GM18511 (cell line): ENCODE measurements at regions not wholly inside any gene's neighbourhood (a gene's known extent, or its start where the extent isn't known, plus 50 kb on each side); places are given as distances from the start of the nearest gene placed in this dataset.
A peak's percentile ranks its signal among the peaks of the same experiment; 100 is the strongest.

ENCODE experiments used
- ATAC-seq: cut with Tn5 transposase; IDR thresholded peaks from one replicate; pipeline ENCODE4 v1.9.1; 2021; ENCODE audit warnings: mild to moderate bottlenecking, moderate library complexity; ENCODE audit not compliant: unreplicated experiment

DNA sequence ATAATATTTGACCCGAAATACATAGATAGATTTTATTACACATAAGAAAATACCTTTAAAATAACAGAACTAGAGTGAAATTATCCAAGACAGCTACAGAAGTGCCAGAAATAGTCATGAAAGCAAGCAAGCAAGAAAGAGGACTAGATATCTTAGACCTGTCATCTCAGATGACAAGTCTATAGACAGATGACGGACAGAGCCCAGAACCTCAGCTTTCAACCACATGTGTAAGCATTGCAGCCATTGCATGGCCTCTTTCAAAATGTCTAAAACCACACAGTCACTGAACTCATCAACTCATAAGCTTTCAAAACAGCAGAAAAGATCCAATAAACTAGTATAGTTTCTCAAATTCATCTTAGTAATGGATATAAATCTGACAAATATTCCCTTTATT is 59.8 kb upstream of the FHIT start:
- no peak for ATAC-seq

DNA sequence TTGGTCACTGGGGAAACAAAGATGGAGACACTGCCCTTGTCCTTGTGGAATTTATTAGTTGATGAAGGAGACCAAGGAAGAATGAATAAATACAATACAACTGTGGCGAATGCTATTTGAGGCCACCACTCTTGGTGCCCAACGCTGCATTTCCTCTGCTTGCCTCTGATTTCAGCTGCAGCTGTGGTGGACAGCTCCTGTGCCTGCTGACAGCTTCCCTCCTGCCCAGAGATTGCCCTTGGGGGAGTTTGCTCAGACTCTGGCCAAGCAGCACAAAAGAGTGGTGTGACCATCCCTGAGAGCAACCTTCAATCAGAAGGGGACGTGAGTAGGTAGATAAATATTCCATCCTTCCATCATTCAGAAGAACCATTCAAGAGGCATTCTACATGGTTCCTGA is 64.6 kb upstream of the FHIT start:
- no peak for ATAC-seq

DNA sequence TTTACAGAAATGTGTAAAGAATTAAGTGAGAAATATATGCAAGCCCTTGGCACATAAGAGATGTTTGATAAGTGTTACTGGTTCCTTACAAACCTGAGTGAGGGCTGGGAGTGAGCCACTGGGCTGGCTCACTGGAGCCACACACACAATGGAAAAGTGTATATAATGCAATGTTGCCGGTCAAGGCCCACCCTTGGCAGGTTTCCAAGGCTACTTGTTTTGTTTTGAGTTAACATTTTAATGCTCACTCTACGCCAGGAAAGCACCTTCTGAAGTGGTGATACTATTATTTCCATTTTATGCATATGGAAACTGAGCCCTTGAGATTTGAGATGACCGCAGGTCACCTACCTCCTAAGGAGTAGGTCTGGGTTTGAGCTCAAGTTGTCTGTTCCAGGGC is 71.8 kb upstream of the FHIT start:
- ATAC-seq: no peak

DNA sequence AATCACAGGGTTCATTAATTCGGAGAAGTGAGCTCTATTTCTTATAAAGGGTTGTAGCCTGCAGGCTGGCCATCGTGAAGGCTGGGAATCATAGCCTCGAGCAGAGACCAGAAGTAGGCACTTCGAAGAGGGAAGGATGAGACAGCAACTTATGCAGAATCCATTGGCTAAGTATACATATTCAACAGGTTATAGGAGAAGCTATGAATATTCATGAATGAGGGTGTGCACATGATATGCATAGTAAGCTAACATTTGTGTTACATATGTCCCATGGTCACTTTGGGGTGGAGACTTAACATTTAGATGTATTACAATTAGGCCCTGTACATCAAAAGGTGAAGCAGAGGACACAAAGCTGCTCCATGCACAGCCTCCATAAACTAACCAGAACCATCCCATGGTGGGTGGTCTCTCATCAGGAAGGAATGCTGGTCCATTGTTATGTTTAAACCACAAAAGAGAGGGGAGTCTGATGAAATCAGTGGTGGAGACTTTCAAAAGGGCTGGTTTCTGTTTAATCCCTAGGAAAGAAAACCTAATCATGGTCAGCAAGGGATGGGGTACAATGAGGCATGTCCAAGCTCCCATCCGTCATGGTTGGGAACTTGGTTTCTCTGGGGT is 80.8 kb upstream of the FHIT start:
- ATAC-seq: no peak

DNA sequence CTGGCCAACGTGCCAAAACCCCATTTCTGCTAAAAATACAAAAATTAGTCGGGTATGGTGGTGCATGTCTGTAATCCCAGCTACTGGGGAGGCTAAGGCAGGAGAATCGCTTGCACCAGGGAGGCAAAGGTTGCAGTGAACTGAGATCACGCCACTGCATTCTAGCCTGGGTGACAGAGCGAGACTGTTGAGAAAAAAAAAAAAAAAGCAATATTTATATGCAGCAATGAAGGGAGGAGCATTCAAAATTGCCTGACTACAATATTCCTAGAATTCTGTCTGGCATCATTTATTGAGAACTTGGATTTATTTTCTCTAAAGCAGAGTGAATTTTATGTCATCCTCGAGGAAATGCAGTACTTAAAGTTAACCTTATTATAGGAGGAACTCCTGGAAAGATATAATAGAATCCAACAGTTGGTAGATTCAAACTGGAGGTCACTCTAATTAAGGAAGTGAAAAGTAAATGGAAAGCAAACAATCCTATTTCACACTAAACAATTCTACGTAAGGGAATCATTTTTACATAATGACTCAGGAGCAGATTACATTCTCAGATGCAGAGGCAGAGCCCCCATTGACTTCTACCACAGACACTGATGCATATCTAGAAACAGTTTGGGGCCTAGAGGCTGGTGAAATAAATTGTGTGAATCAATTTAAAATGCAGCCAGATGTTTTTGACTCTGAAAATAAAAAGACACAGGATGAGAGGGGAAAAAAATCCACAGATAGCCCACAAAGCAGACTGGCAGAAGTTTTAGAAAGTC is 82.1 kb upstream of the FHIT start:
- no peak for ATAC-seq

- no peak for ATAC-seq
Measured at GRCh38 chr3:61334783-61335182, 83.5 kb upstream of the FHIT start.

DNA sequence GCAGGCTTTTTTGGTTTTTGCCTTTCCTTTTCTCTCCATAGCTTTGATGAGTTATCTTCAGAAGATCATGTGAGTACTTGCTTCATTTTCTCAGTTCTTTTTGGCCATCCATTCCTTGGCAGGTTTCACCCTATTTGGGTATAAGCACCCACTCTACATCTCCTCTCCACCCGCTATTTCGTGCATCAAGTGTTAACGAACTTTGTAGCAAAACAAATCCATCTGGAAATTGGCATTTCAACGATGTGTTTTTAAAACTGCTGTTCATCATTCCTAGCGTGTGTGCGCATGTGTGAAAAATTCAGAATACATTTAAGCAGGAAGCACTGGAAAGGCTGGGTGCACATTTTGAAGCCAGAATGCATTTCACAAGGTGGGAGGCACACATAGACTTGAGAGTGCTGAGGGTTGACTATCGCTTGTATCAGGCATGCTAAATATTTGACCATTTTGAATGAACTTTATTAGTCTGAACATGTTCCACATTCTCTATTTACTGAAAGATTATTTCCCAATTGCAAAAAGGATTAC is 89.7 kb upstream of the FHIT start:
- no peak for ATAC-seq

- no peak for ATAC-seq
Measured at GRCh38 chr3:61343543-61343942, 92.3 kb upstream of the FHIT start.

GRCh38 chr3:61345020-61345419 is 93.8 kb upstream of the FHIT start:
- ATAC-seq: no peak

GRCh38 chr3:61347981-61348380 is 96.7 kb upstream of the FHIT start:
- no peak for ATAC-seq

DNA sequence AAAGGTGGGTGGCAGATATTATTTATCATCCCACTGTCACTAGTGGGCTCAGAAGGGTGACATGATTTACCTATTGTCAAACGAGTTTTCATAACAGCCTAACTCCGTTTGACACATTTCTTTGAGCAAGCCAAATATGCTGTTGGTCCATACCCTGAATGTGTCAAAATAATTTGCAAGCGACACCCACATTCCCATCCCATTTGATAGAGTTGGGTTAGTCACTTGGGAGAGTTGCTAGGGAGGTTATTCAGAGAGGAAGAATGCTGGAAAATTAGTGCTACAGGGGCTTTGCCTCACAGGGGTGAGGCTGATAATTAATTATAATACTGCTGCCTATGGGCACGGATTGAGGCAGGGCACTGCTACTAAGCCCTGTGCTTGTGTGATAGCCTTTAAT is 98.5 kb upstream of the FHIT start:
- no peak for ATAC-seq

- ATAC-seq: no peak
Measured at GRCh38 chr3:61350782-61351309, 99.6 kb upstream of the FHIT start.

GRCh38 chr3:61352306-61352705 is 101.1 kb upstream of the FHIT start:
- ATAC-seq: no peak

GRCh38 chr3:61353382-61353781 is 102.1 kb upstream of the FHIT start:
- ATAC-seq: no peak

GRCh38 chr3:61354604-61355003 is 103.4 kb upstream of the FHIT start:
- ATAC-seq: peak; percentile 38

DNA sequence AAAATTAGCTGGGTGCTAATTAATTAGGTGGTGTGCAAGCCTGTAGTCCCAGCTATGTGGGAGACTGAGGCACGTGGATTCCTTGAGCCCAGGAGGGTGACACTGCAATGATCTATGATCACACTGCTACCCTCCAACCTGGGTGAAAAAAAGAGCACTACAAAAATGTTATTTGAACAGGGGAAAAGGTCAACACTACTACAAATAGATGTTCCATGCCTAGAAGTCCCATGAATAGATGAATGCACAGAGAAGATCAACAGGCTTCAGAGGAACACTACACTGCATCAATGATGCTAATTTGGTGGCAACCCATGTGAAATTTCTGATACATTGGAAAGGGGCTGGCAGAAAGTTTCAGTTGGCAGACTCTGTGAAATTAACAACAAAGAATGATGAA is 105.4 kb upstream of the FHIT start:
- no peak for ATAC-seq

DNA sequence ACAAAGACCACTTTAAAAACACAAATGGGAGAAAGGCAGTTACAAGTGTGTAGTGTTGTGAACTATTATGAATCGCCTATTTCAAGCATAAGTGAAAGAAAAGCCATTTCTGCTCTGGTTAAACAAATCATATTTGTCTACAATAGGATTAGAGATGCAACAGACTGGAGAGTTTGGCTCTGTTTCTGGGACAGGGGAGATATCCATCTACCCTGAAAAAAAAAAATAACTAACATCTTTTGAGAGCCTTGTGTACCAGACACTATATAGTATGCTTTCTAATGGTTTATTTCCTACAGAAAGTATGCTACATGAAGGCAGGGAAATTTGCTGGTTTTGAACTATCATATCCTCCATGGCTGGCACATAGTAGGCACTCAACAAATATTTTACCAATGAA is 106.7 kb upstream of the FHIT start:
- ATAC-seq: peak; percentile 1

DNA sequence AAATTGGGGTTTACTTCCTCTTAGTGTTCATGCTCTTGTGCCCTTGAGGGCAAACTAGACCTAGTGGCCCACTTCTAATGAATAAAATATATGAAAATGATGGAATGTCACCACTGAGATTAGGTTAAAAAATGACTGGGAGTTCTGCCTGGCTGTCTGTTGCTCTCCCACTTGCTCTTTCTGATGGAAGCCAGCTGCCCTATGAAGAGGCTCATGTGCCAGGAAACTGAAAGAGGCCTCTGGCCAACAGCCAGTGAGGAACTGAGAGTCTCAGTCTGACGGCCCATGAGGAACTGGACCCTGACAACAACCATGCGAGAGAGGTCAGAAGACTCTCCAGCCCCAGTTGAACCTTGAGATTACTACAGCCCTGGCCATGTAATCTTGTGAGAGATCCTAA is 107.1 kb upstream of the FHIT start:
- peak; percentile 99 for ATAC-seq

- ATAC-seq: no peak
Measured at GRCh38 chr3:61360297-61360965, 109.2 kb upstream of the FHIT start.

DNA sequence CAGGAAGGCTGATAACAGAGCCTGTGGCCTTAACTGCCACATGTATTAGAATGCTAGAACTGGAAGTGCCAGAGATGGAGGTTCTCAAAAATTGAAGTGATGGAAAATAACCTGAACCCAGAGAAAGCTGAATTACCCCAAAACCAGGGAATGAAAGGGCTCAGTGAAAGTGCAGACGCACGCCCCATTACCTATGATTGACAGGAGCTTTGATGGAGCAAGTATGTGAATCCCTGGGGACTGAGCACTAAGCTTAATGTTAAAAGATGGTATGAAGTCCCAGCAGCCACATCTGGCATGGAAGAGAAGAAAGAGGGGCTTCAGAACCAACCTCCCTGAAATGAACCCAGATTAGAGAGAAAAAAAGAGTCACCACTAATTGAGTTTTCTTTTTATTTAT is 118.4 kb upstream of the FHIT start:
- no peak for ATAC-seq

- ATAC-seq: peak; percentile 91
Measured at GRCh38 chr3:61371123-61371522, 119.9 kb upstream of the FHIT start.

DNA sequence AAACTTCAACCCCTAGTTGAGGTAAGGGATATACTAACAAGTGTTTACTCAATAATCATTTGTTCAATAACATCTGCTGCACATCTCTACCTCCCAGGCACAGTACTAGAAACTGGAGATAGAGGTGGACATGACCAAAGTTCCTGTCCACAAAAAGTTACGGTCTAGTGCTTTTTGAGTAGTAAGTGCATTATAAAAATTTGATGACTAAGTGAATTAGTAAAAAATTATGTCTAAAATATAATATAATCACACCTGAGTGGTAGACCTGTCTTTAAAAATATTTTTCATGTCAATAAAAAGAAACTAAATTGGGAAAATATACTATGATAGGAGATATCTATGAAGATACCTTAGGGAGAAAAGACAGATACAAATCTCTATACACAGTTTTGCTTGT is 121.5 kb upstream of the FHIT start:
- ATAC-seq: no peak
